Osteocyte (in vitro differentiated cells): ENCODE measurements at regions not wholly inside any gene's neighbourhood (a gene's known extent, or its start where the extent isn't known, plus 50 kb on each side); places are given as distances from the start of the nearest gene placed in this dataset.

Source experiments
- DNase-seq: peaks from one replicate; pipeline ENCODE4 v3.0.0; 2021; ENCODE audit warnings: mixed read lengths; ENCODE audit not compliant: unreplicated experiment; ENCODE audit errors: extremely low spot score
- H3K27ac Mint-ChIP-seq: one replicate; pipeline ENCODE4 v1.8.0; 2021; ENCODE audit warnings: mild to moderate bottlenecking, mixed read lengths; ENCODE audit not compliant: unreplicated experiment
- H3K27me3 Mint-ChIP-seq: one replicate; pipeline ENCODE4 v1.8.0; 2021; ENCODE audit warnings: mixed read lengths; ENCODE audit not compliant: unreplicated experiment
- H3K36me3 Mint-ChIP-seq: one replicate; pipeline ENCODE4 v1.8.0; 2021; ENCODE audit warnings: mixed read lengths; ENCODE audit not compliant: unreplicated experiment
- H3K4me1 Mint-ChIP-seq: one replicate; pipeline ENCODE4 v1.8.0; 2021; ENCODE audit warnings: mixed read lengths; ENCODE audit not compliant: unreplicated experiment
- H3K4me3 Mint-ChIP-seq: one replicate; pipeline ENCODE4 v1.8.0; 2021; ENCODE audit warnings: mild to moderate bottlenecking, moderate library complexity, mixed read lengths; ENCODE audit not compliant: unreplicated experiment
- H3K9me3 Mint-ChIP-seq: one replicate; pipeline ENCODE4 v1.8.0; 2021; ENCODE audit warnings: mixed read lengths; ENCODE audit not compliant: unreplicated experiment
- CTCF ChIP-seq: fragments of 200-600 bp; sonication (generic); IDR thresholded peaks from 2 replicates; pipeline ENCODE4 v1.5.0; 2021; ENCODE audit warnings: antibody characterized with exemption, mild to moderate bottlenecking, moderate library complexity

GRCh38 chr10:36640626-36641025 lies 484.8 kb upstream of the ANKRD30A start:
- peaks cover 9% of the 10 kb centered on the region for H3K4me1 Mint-ChIP-seq
- TF ChIP-seq CTCF: no peak
- peaks cover 5% of the 10 kb centered on the region for H3K9me3 Mint-ChIP-seq
- DNase-seq: no peak
- no peak overlapping the region for H3K4me3 Mint-ChIP-seq
- no peak overlapping the region for H3K27ac Mint-ChIP-seq
- H3K27me3 Mint-ChIP-seq: no peaks in the 10 kb centered on the region
- H3K36me3 Mint-ChIP-seq: no peaks in the 10 kb centered on the region

DNA sequence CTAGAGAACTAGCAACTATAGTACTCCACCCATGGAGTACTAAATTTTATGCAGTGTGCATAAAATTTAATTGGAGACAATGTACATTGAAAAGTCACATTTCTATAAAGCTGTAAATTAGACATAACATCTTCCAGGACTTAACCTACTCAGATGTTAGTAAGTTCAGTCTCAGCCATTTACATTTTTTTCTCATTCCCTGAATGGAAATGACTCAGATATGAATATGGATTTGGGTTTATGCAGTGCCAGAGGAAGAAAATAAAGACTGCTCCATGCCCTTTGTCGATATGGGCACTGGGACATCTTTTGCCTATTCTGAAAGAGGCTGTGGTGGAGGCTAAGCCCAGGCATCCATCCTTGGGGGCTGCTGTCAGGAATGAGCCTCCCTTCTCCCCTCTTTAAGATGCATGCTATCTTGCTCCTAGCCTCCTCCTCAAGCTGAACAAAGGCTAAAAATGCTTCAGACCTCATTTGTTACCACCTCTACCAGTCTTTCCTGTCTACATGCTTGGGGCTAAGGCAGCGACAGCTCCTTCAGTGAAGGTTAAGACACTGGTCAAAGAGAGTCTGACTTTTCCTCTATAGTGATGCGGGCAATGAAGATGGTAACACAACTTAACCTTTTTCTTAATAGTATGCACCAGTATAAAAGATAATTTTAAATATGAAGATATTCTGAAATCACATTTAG lies 486.8 kb upstream of the ANKRD30A start:
- Mint-ChIP-seq H3K27me3 (no peaks in the 10 kb centered on the region), H3K27ac (no peak overlapping the region), H3K36me3 (no peaks in the 10 kb centered on the region), H3K4me3 (no peak overlapping the region), H3K9me3 (peaks cover 5% of the 10 kb centered on the region), H3K4me1 (peaks cover 24% of the 10 kb centered on the region)
- TF ChIP-seq CTCF: no peak
- no peak for DNase-seq

- no peak overlapping the region for H3K27ac Mint-ChIP-seq
- peaks cover 24% of the 10 kb centered on the region for H3K4me1 Mint-ChIP-seq
- peaks cover 5% of the 10 kb centered on the region for H3K9me3 Mint-ChIP-seq
- H3K36me3 Mint-ChIP-seq: no peaks in the 10 kb centered on the region
- TF ChIP-seq CTCF: no peak
- no peak overlapping the region for H3K4me3 Mint-ChIP-seq
- H3K27me3 Mint-ChIP-seq: no peaks in the 10 kb centered on the region
- DNase-seq: no peak
Observed at GRCh38 chr10:36636879-36637278, 488.5 kb upstream of the ANKRD30A start.

DNA sequence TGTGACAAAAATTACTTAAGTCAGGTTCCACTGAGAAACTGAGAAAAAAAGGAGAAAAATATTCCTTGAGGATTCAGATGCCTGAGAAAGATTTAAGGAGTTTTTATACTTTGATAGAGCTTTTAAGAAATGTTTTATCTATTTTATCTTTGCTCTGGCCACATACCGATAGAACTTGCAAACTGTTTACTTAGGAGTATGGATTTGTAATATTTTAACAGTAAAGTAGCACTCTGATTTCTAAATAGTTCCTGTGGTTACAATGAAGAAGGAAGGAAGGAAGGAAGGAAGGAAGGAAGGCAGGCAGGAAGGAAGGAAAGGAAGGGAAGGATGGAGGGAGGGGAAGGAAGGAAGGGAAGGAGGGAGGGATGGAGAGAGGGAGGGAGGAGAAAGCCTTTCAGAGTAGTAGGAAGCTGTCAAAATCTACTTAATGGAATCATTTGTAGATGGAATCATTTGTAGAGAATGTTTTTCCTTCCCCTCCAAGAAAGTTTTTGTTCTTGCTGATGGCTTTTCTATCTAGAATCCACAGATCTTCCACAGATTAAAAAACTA lies 489.0 kb upstream of the ANKRD30A start:
- no peak overlapping the region for H3K4me3 Mint-ChIP-seq
- H3K27me3 Mint-ChIP-seq: no peaks in the 10 kb centered on the region
- peaks cover under 1% of the 10 kb centered on the region for H3K36me3 Mint-ChIP-seq
- H3K27ac Mint-ChIP-seq: no peak overlapping the region
- no peak for DNase-seq
- H3K9me3 Mint-ChIP-seq: peaks cover 6% of the 10 kb centered on the region
- peaks cover 24% of the 10 kb centered on the region for H3K4me1 Mint-ChIP-seq
- no peak for TF ChIP-seq CTCF

GRCh38 chr10:36634916-36635315 lies 490.5 kb upstream of the ANKRD30A start:
- Mint-ChIP-seq H3K9me3 (peaks cover 8% of the 10 kb centered on the region), H3K4me3 (no peak overlapping the region), H3K4me1 (peaks cover 24% of the 10 kb centered on the region), H3K27ac (no peak overlapping the region), H3K27me3 (no peaks in the 10 kb centered on the region), H3K36me3 (peaks cover 2% of the 10 kb centered on the region)
- DNase-seq: no peak
- TF ChIP-seq CTCF: no peak
